GM18861 (cell line): ENCODE measurements at regions not wholly inside any gene's neighbourhood (a gene's known extent, or its start where the extent isn't known, plus 50 kb on each side); places are given as distances from the start of the nearest gene placed in this dataset.
"Not testable (repeated sequence)": the region's sequence is repeated elsewhere in the genome, so short reads cannot be mapped to it uniquely, and the experiment has no call there.

Experiments used
- ATAC-seq: cut with Tn5 transposase; IDR thresholded peaks from one replicate; pipeline ENCODE4 v1.9.1; 2021; ENCODE audit not compliant: unreplicated experiment

DNA sequence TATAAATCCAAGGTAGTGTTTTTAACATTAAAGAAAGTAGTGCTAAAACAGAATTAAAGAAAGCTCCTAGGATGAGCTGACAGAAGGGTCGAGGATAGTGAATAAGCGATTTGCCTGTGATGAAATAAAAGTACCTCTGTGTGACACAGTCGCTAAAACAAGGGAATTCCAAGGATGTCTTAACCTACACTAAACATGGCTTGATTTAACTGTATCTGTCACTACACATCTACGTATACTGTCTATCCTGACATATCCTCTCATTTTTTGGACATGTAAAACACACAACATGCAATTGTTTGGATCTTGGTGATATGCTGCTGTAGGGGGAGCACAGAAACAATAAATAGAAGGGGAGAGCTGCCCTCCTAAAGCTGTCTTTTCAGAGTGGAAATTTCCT lies 580.8 kb upstream of the SLC8A1 start:
- no peak for ATAC-seq

DNA sequence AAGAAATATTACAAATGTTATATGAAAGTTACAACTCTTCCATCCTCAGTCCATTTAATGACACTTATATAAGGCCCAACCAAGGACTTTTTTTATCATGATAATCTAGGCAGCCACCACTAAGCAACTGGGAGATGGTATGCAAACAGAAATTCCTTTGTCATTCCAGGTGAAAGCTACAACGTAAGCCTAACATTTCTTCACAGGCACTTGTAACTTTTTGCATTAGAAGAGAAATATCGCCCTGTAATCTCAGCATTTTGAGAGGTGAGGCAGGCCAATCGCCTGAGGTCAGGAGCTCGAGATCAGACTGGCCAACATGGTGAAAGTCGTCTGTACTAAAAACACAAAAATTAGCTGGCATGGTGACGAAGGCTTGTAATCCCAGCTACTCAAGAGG lies 581.2 kb upstream of the SLC8A1 start:
- ATAC-seq, result no peak

DNA sequence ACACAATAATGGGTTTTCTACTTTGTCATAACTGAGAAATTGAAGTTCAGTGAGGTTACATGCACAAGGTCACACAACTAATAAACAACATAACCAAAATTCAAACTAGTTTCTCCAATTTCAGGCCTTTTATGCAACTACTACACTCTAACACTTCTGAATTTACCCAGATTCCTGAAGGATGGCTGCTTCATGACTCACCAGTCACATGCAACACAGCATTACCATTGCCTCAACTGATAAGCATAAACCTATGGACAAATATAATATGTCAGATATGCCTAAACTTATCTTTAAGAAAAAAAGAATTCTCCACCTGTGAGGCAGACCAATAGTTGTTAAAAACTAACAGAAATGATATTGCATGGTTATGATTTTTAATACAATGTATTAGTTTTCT lies 586.5 kb upstream of the SLC8A1 start:
- ATAC-seq, result no peak

DNA sequence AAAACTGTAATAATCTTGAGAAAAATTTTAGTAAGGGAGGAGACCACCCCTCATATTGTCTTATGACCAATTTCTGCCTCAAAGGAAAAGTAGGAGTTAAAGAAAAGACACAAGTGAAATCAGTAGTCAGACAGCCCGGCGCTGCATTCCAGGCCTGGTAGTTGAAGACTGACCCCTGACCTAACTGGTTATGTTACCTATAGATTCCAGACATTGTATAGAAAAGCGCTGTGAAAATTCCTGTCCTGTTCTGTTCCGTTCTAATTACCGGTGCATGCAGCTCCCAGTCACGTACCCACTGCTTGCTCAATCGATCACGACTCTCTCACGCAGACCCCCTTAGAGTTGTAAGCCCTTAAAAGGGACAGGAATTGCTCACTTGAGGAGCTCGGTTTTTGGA lies 587.9 kb upstream of the SLC8A1 start:
- not testable (repeated sequence) for ATAC-seq

DNA sequence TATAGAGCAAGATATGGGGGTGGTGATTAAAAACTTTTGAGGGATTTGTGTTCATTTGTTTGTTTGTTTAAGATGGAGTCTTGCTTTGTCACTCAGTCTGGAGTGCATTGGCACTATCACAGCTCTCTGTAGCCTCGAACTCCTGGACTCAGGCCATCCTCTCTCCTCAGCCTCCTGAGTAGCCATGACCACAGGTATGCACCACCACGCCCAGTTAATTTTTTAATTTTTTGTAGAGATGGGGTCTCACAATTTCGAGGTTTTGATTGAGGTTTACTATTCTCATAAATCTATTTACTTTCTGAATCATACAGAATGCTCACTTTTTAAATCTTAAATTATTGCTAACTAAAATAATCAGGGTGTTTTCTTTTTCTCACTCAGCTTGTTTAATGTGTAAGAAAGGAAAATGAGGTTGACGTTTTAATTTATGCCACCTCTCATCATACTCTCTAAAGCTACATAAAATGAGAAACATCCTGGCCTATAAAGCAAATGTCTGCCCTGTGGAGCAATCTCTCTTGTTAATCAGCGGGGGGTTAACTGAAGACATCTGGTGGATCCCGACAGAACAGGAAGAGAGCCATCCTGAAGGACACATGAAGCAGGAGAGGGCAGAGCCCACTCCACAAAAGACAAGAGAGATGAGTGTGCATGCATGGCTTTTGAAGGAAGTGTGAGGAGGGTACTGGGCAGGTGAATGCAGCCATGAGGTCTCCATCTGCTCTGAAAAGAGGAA lies 589.1 kb upstream of the SLC8A1 start:
- ATAC-seq, result no peak

DNA sequence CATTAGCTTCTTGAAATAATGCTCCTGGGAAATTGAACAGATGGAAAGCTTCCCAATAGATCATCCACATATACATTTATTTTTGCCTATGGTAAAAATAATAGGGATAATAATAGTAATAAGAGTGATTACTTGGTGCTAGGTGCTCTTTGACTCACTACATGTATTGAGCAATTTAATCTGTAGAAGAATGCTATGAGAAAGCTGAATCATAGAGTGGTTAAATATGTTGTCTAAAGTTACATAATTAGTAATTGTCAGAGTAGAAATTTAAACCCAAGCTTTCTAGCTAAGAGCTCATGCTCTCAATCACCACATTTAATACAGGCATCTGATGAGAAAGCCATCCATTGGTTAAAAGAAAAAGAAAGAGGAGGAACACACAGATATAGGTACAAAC lies 590.5 kb upstream of the SLC8A1 start:
- ATAC-seq, result no peak

DNA sequence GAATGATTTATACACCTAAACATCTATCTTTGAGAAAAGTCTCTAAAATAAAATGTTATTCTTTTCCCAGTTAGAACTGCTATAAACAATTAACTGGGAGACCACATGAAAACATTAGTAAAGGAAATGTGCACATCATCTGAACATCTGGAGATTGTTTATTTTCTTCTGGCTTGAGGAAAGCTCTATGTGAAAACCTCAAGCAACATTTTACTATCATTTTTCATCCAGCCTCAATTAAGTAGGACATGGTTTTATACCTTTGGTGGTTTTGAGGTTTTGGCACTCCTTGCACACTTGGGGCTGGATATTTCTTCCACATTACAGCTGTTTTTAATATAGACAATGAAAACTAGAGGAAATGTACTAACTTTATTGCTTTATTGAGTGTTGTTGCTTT lies 609.5 kb upstream of the SLC8A1 start:
- ATAC-seq, result no peak

DNA sequence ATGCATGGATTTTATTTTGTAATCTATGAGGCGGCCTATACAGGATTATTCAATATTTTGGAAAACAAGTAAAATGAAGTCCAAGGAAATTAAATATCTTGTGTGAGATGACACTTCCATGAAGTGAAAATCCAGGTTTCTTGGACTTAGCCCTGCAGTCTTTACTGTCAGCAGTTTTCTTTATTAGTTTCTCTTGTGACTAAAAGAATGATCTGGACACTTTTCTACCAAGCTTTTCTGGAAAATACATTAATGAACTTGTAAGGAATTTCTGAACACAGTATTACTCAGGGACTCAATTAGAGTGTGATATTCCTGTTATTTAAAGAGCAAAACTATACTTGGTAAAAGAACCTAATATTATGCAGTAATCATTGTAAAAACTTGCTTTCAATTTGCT lies 610.4 kb upstream of the SLC8A1 start:
- ATAC-seq, result no peak

DNA sequence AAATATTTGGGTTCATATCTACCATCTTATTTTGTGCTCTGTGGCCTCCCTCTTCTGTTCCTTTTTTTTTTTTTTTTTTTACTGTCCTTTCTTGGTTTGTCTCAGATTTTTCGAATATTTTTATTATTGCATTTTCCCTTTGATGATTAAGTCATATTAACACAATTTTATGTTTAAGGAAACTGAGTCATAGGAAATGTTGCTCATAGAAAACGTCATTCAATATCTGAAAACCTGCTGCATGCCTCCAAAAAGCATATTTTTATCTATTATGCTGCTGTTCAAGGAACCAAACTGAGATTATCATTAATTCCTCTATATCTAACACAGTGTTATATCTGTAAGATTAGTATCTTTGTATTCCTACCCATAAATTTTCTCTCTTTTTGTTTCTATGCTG lies 614.3 kb upstream of the SLC8A1 start:
- ATAC-seq, result no peak

DNA sequence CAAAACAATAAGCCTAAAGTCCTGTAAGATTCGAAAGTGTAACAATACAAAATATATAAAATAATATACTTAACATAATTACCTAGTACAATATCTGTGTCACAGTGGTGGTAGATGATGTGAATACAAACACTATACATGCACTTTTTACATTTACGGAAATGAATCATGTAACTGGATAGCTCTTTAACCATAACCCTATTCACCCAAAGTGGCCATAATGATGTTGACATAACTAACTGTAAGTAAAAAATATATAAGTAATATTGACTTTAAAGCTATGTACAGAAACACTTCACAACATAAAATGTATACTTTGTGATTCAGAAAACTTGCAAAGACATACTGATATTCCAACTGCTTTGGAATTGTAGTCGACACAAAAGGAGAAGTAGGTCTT lies 616.9 kb upstream of the SLC8A1 start:
- no peak for ATAC-seq

DNA sequence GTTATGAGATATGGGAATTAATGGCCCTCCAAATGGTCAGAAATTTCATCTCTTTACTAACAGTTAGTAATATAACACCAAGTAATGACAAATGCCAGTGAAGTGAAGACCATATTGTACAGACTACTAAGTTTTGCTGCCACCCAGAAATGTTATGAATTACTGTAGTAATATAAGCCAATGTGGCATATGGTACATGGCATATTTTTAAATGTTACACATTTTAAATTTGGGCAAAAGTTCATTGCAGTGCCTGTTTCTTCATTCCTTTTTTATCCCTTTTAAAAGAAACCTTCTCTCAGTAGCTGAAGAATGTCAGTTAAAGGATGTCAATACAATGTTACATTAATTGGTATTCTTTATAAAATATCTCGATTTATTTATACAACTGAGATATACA lies 626.5 kb upstream of the SLC8A1 start:
- ATAC-seq, result no peak

DNA sequence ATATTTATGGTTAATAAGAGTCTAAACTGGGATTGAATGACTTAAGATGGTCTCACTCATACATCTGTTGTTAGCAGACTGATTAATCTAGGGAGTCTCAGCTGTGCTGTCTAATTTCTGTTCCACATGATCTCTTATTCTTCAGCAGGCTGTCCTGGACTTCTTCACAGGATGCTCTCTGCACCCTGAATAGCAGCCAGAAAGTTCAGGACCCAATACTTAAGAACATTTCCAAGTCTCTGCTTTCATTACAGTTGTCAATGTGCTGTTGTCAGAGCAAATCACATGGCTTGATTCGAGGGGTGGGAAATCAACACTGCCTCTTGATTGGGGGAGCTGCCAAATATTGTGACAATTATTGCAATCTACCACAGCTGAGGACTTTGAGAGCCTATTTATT lies 627.1 kb upstream of the SLC8A1 start:
- ATAC-seq, result no peak

DNA sequence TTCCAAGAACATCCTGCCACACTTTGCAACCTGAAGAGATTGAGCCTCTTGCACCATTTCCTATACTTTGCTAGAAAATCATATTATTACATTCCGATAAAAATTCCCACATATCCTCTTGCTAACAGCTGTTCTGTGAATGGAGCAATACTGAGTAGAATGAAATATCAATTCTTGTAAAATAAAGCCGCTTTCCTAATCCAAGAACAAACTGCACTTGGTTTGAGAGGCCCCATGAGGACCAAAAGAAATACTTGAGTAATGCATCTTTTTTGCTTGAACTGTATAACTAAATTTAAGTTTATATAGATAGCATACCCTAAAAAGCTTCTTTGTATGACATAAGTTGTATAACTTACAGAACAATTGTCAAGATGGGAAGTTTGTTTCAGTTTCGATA lies 632.4 kb upstream of the SLC8A1 start:
- ATAC-seq, result no peak

DNA sequence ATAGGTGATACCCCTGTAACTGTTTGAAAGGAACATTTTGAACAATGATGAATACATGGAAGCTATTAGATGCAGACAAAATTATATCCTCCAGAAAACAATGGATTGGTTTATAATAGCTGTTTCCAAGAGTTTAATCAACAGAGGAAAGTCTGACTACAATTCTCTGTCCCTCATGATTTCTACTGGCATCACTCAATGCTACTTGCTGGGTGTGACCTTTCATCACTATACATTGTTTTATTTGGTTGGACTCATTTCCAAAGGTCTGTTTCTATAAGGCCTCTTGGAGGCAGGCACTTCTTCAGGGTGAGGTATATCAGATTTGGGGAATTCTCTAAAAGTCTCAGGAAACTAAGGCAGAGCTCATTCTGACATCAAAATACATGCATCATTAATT lies 636.1 kb upstream of the SLC8A1 start:
- no peak for ATAC-seq

DNA sequence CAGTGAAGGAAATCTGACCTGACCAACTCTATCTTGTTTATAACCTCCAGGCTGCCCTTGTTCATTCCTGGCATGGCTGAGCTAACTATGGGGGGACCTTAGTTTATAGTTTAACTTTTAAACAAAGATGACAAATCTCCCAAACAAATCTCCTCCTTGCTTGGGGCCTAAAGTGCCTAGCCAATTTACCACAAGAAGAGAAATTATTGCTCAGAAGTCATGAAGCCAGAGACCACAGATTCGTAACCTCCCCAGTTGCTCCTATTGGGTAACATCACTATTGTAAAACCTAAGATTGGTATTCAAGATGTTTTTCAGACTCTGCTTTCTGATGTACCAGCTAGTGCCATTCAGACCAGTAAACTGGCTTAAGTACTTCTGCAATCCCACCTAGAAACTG lies 649.4 kb upstream of the SLC8A1 start:
- ATAC-seq, result no peak

DNA sequence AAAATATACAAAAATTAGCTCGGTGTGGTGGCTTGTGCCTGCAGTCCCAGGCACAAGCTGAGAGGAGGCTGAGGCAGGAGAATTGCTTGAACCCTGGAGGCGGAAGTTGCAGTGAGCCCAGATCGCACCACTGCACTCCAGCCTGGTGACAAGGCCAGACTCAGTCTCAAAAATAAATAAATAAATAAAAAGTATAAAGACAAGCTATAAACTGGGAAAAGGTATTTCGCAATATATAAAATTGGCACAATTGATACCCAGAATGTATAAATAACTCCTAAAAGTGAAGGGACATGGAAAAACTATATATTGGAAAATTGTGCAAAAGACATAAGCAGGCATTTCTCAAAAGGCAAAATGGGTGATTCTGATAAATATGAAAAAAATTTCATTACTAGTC lies 657.9 kb upstream of the SLC8A1 start:
- no peak for ATAC-seq

DNA sequence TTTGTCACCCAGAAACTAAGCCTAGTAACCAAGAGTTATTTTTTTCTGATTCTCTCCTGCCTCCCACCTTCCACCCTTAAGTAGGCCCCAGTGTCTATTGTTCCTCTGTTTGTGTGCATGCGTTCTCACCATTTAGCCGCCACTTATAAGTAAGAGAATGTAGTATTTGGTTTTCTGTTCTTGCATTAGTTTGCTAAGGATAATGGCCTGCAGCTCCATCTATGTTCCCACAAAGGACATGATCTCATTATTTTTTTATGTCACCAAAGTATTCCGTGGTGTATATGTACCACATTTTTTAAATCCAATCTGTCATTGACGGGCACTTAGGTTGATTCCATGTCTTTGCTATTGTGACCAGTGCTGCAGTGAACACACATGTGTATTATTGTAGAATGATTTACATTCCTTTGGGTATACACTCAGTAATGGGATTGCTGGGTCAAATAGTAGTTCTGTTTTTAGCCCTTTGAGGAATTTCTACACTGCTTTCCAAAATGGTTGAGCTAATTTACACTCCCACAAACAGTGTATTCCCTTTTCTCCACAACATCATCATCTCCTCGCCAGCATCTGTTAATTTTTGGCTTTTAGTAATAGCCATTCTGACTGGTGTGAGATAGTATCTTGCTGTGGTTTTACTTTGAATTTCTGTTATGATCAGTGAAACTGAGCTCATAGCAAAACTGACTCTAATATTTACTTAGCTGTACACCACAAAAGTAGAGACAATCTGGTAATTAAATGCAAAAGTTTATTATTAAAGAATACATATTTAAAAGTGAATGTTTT lies 660.1 kb upstream of the SLC8A1 start:
- ATAC-seq, result no peak

DNA sequence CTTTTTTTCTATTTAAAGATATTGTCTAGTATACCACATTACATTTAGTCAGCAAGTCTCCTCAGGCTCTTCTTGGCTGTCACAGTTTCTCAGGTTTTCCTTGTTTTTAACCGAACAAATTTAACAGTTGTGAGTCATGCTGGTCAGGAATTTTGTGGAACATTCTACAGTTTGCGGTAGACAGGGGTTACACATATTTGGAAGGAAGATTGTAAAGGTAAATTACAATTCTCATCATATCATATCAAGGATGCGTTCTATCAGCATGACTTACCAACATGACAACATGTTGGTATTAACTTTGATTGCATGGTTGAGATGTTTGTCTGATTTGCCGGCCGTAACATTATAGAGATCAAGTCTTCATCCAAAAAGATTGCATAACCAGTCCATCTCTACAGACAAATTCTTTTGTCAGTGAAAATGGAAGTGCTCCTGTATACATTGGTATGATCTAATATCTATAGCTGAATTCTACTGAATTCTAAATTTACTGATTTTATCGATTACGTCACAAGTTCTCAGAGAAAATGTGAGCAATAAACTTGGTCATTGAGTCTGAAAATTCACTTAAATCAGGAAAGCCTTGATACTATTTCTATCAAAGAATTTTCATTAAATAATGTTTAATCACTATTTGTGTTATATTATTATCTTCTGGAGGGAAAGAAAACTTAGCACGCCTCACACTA lies 664.4 kb upstream of the SLC8A1 start:
- ATAC-seq, result no peak

DNA sequence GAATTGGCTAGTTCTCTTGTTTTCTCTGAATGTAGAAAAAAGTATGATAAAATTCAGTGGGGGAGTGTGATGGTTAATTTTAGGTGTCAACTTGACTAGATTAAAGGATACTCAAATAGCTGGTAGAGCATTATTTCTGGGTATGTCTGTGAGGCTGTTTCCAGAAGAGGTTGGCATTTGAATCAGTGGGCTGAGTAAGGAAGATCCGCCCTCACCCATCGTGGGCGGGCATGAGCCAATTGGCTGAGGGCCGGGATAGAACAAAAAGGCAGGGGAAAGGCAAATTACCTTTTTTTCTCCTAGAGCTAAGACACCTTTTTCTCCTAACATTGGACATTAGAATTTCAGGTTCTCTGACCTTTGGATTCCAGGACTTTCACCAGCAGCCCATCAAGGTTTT lies 667.6 kb upstream of the SLC8A1 start:
- ATAC-seq, result no peak

DNA sequence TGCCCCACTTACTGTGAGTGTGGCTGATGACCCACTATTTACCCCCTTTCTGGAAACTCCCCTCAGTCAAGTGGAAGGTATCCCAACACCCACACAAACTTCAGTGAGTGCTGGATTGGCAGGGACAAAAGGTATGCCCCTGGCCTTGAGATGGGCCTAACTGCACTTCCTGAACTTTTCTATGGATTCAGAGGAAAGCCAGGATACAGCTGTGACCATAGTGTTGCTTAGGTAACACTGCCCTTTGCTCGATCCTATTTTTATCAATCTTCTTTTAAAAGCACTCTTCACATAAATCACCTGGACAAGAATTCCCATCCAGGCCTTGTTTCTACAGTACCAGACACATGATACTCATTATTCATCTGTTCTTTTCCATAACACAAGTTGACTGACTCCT lies 671.5 kb upstream of the SLC8A1 start:
- no peak for ATAC-seq

DNA sequence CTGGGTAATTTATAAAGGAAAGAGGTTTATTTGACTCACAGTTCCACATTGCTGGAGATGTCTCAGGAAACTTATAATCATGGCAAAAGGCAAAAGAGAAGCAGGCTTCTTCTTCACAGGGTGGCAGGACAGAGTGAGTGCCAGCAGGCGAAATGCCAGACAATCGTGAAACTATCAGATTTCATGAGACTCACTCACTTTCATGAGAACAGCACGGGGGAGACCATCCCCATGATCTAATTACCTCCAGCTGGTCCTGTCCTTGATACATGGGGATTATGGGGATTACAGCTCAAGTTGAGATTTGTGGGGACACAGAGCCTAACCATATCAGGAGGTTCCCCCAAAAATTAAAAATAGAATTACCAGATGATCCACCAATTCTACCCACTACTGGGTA lies 675.5 kb upstream of the SLC8A1 start:
- ATAC-seq, result no peak

DNA sequence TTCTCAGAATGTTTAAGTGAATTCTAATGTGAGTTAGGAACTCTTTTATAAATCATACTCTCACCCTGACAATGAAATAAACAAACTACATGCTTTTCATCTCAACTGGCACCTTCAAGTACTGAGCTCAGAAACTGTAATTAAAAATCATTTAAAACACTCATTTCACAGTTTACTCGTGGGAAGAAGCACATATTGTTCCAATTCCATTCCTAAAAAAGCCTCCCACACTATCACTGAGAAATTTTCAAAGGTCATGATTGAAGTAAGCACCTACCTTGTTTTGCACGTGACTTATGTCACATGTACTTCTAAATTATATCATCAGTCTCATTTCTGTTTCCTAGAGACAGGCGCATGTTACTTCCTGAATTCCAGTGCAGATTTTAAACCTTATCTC lies 678.1 kb upstream of the SLC8A1 start:
- no peak for ATAC-seq
